HG03135 (cell line): ENCODE measurements at regions not wholly inside any gene's neighbourhood (a gene's known extent, or its start where the extent isn't known, plus 50 kb on each side); places are given as distances from the start of the nearest gene placed in this dataset.

Experiments used
- ATAC-seq: cut with Tn5 transposase; IDR thresholded peaks from one replicate; pipeline ENCODE4 v1.9.1; 2021; ENCODE audit warnings: mild to moderate bottlenecking, moderate library complexity; ENCODE audit not compliant: unreplicated experiment

- ATAC-seq, result no peak
Observed at GRCh38 chr2:147231081-147231480, 613.7 kb upstream of the ACVR2A start.

GRCh38 chr2:147227313-147227712, 617.5 kb upstream of the ACVR2A start:
- ATAC-seq, result no peak

- ATAC-seq, result no peak
Observed at GRCh38 chr2:147224070-147224469, 620.8 kb upstream of the ACVR2A start.

GRCh38 chr2:147223553-147224060, 621.2 kb upstream of the ACVR2A start:
- ATAC-seq, result no peak

- no peak for ATAC-seq
Observed at GRCh38 chr2:147223119-147223518, 621.7 kb upstream of the ACVR2A start.

- ATAC-seq, result no peak
Observed at GRCh38 chr2:147222506-147222905, 622.3 kb upstream of the ACVR2A start.

GRCh38 chr2:147214914-147215313, 629.9 kb upstream of the ACVR2A start:
- no peak for ATAC-seq

- no peak for ATAC-seq
Observed at GRCh38 chr2:147211484-147211883, 633.3 kb upstream of the ACVR2A start.

GRCh38 chr2:147204102-147204501, 640.7 kb upstream of the ACVR2A start:
- no peak for ATAC-seq

- ATAC-seq, result no peak
Observed at GRCh38 chr2:147198651-147199171, 646.1 kb upstream of the ACVR2A start.

GRCh38 chr2:147197754-147198483, 646.9 kb upstream of the ACVR2A start:
- ATAC-seq, result no peak

- ATAC-seq, result peak; percentile 77
Observed at GRCh38 chr2:147182260-147182659, 662.6 kb upstream of the ACVR2A start.

- ATAC-seq, result no peak
Observed at GRCh38 chr2:147181351-147182029, 663.3 kb upstream of the ACVR2A start.

GRCh38 chr2:147177071-147177857, 667.6 kb upstream of the ACVR2A start:
- no peak for ATAC-seq

- ATAC-seq, result no peak
Observed at GRCh38 chr2:147174824-147175254, 670.0 kb upstream of the ACVR2A start.

- ATAC-seq, result no peak
Observed at GRCh38 chr2:147173798-147174197, 671.0 kb upstream of the ACVR2A start.

- ATAC-seq, result no peak
Observed at GRCh38 chr2:147173189-147173581, 671.6 kb upstream of the ACVR2A start.

GRCh38 chr2:147172493-147173188, 672.2 kb upstream of the ACVR2A start:
- no peak for ATAC-seq

- no peak for ATAC-seq
Observed at GRCh38 chr2:147171941-147172340, 672.9 kb upstream of the ACVR2A start.

GRCh38 chr2:147170932-147171331, 673.9 kb upstream of the ACVR2A start:
- ATAC-seq, result no peak
